Osteoblast (primary cell): ENCODE measurements at regions not wholly inside any gene's neighbourhood (a gene's known extent, or its start where the extent isn't known, plus 50 kb on each side); places are given as distances from the start of the nearest gene placed in this dataset.

ENCODE experiments used
- DNase-seq: peaks from one replicate; pipeline ENCODE4 v3.0.0; 2011; ENCODE audit warnings: low spot score, mixed read lengths; ENCODE audit not compliant: insufficient read length; ENCODE audit errors: missing footprints
- H2AFZ ChIP-seq: 2 replicates; pipeline ENCODE4 v1.6.0; 2011; ENCODE audit warnings: mild to moderate bottlenecking, low read length
- H3K27ac ChIP-seq: 2 replicates; pipeline ENCODE4 v1.5.1; 2011; ENCODE audit warnings: mild to moderate bottlenecking, low read depth, low read length, moderate library complexity
- H3K27me3 ChIP-seq: 2 replicates; pipeline ENCODE4 v1.6.0; 2012; ENCODE audit warnings: mild to moderate bottlenecking, control low read depth, inconsistent platforms, low read length, moderate library complexity; ENCODE audit not compliant: insufficient read depth
- H3K36me3 ChIP-seq: 2 replicates; pipeline ENCODE4 v1.5.1; 2011; ENCODE audit warnings: mild to moderate bottlenecking, low read length, control low read depth, moderate library complexity; ENCODE audit not compliant: insufficient read depth
- H3K4me1 ChIP-seq: 2 replicates; pipeline ENCODE4 v1.5.1; 2011; ENCODE audit warnings: mild to moderate bottlenecking, low read length, control low read depth, moderate library complexity; ENCODE audit not compliant: insufficient read depth
- H3K4me2 ChIP-seq: 2 replicates; pipeline ENCODE4 v1.6.0; 2011; ENCODE audit warnings: mild to moderate bottlenecking, low read length; ENCODE audit not compliant: insufficient read depth
- H3K4me3 ChIP-seq: fragments of 200-600 bp; sonication (generic); 3 replicates; pipeline ENCODE4 v1.5.1; 2012; ENCODE audit warnings: mild to moderate bottlenecking, low read length, inconsistent platforms; ENCODE audit not compliant: insufficient read depth
- H3K79me2 ChIP-seq: 2 replicates; pipeline ENCODE4 v1.6.0; 2012; ENCODE audit warnings: mild to moderate bottlenecking, low read length, control low read depth, inconsistent platforms; ENCODE audit not compliant: insufficient read depth
- H3K9me3 ChIP-seq: 2 replicates; pipeline ENCODE4 v1.5.1; 2011; ENCODE audit warnings: low read depth, low read length, control low read depth
- H4K20me1 ChIP-seq: 2 replicates; pipeline ENCODE4 v1.6.0; 2012; ENCODE audit warnings: mild to moderate bottlenecking, low read length, control low read depth; ENCODE audit not compliant: insufficient read depth
- CTCF ChIP-seq: IDR thresholded peaks from 2 replicates; pipeline ENCODE4 v1.5.1; 2011; ENCODE audit warnings: mild to moderate bottlenecking, low read depth, low read length, moderate library complexity; ENCODE audit errors: extremely low read depth

GRCh38 chr12:84054811-84055210 lies 857.8 kb downstream of the SLC6A15 start:
- H3K9me3 ChIP-seq: no peaks in the 10 kb centered on the region
- H3K27me3 ChIP-seq: no peaks in the 10 kb centered on the region
- no peak overlapping the region for H3K4me2 ChIP-seq
- H4K20me1 ChIP-seq: no peaks in the 10 kb centered on the region
- no peak overlapping the region for H3K4me3 ChIP-seq
- no peaks in the 10 kb centered on the region for H3K79me2 ChIP-seq
- no peak for DNase-seq
- no peak overlapping the region for H2AFZ ChIP-seq
- no peaks in the 10 kb centered on the region for H3K36me3 ChIP-seq
- no peaks in the 10 kb centered on the region for H3K4me1 ChIP-seq
- H3K27ac ChIP-seq: no peak overlapping the region
- no peak for TF ChIP-seq CTCF

- Histone ChIP-seq H2AFZ (no peak overlapping the region), H3K4me3 (no peak overlapping the region), H4K20me1 (no peaks in the 10 kb centered on the region), H3K4me1 (no peaks in the 10 kb centered on the region), H3K27me3 (no peaks in the 10 kb centered on the region), H3K36me3 (no peaks in the 10 kb centered on the region), H3K9me3 (no peaks in the 10 kb centered on the region), H3K4me2 (no peak overlapping the region), H3K79me2 (no peaks in the 10 kb centered on the region), H3K27ac (no peak overlapping the region)
- no peak for DNase-seq
- TF ChIP-seq CTCF: no peak
Measured at GRCh38 chr12:84047881-84048280, 864.7 kb downstream of the SLC6A15 start.

GRCh38 chr12:84046859-84047258 lies 865.7 kb downstream of the SLC6A15 start:
- no peak overlapping the region for H3K27ac ChIP-seq
- no peaks in the 10 kb centered on the region for H3K9me3 ChIP-seq
- no peaks in the 10 kb centered on the region for H4K20me1 ChIP-seq
- H3K79me2 ChIP-seq: no peaks in the 10 kb centered on the region
- no peaks in the 10 kb centered on the region for H3K27me3 ChIP-seq
- no peak overlapping the region for H3K4me2 ChIP-seq
- no peak for TF ChIP-seq CTCF
- H2AFZ ChIP-seq: no peak overlapping the region
- no peaks in the 10 kb centered on the region for H3K36me3 ChIP-seq
- no peak overlapping the region for H3K4me3 ChIP-seq
- H3K4me1 ChIP-seq: no peaks in the 10 kb centered on the region
- no peak for DNase-seq

- Histone ChIP-seq H2AFZ (no peak overlapping the region), H4K20me1 (no peaks in the 10 kb centered on the region), H3K9me3 (no peaks in the 10 kb centered on the region), H3K27ac (no peak overlapping the region), H3K27me3 (no peaks in the 10 kb centered on the region), H3K4me3 (no peak overlapping the region), H3K4me1 (no peaks in the 10 kb centered on the region), H3K4me2 (no peak overlapping the region), H3K79me2 (no peaks in the 10 kb centered on the region), H3K36me3 (no peaks in the 10 kb centered on the region)
- DNase-seq: no peak
- no peak for TF ChIP-seq CTCF
Measured at GRCh38 chr12:84043355-84043754, 869.2 kb downstream of the SLC6A15 start.
